Psoas muscle (tissue), 7 donors: ENCODE measurements at regions not wholly inside any gene's neighbourhood (a gene's known extent, or its start where the extent isn't known, plus 50 kb on each side); places are given as distances from the start of the nearest gene placed in this dataset.

Experiments
- ATAC-seq, 4 donors: fragments of 200-7000 bp; cut with Tn5 transposase; one replicate each; pipeline ENCODE4 v1.9.1; 2020; ENCODE audit warnings: moderate library complexity in 3 of 4, mild to moderate bottlenecking in 2 of 4
- DNase-seq, 2 donors: peaks; one replicate each; pipeline ENCODE4 v3.0.0-alpha.2; 2020
- H3K27ac ChIP-seq: fragments of 200-600 bp; one replicate; pipeline ENCODE4 v1.8.0; 2022
- H3K27me3 ChIP-seq, 3 donors: fragments of 200-600 bp in 1 of 3; one replicate each; pipeline versions ENCODE4 v1.6.1 to v1.8.0; 2013 to 2022; ENCODE audit warnings: low read length in 2 of 3, mild to moderate bottlenecking in 2 of 3, moderate library complexity in 1 of 3; ENCODE audit not compliant: insufficient read depth in 3 of 3
- H3K36me3 ChIP-seq, 2 donors: fragments of 200-600 bp in 1 of 2; one replicate each; pipeline versions ENCODE4 v1.6.1 to v1.8.0; 2013 to 2022; ENCODE audit warnings: low read depth in 1 of 2, mild to moderate bottlenecking in 1 of 2, moderate library complexity in 1 of 2; ENCODE audit not compliant: insufficient read depth in 1 of 2
- H3K4me1 ChIP-seq: fragments of 200-600 bp; one replicate; pipeline ENCODE4 v1.8.0; 2022
- H3K4me3 ChIP-seq: fragments of 200-600 bp; one replicate; pipeline ENCODE4 v1.8.0; 2022; ENCODE audit warnings: mild to moderate bottlenecking
- H3K9me3 ChIP-seq: fragments of 200-600 bp; one replicate; pipeline ENCODE4 v1.8.0; 2022
- WGBS, 3 donors: extraction: QIAGEN DNeasy Blood & Tissue Kit; methylation state at CpG; one replicate each; pipeline versions ENCODE4 v1.1.6 to v1.1.7; 2013; 5-methylcytosine and 5-hydroxymethylcytosine counted together
- intact Hi-C, 2 donors: fragments of 100-400 bp; cut with DNase I; formaldehyde crosslinking; loops; one replicate each; pipeline versions ENCODE4 v1.11.0 to v1.14.2; 2022
- TF ChIP-seq, protein P1 (sequence below): fragments of 200-600 bp; IDR thresholded peaks from one replicate; pipeline ENCODE4 v1.8.0; 2022; ENCODE audit warnings: antibody characterized with exemption
- donor health status: healthy with polysubstance abuse.
- donor health status: DM: no; HTN: no; CAD: no; lungs with moderate emphysema.
- donor health status: Bipolar disorder and iron deficiency.
- donor health status: healthy.
- donor health status: DM: yes; HTN: yes; CAD: no.
- donor health status: DM: no; HTN: no; CAD: no.
- donor health status: DM: yes; HTN: yes; CAD: no.

DNA sequence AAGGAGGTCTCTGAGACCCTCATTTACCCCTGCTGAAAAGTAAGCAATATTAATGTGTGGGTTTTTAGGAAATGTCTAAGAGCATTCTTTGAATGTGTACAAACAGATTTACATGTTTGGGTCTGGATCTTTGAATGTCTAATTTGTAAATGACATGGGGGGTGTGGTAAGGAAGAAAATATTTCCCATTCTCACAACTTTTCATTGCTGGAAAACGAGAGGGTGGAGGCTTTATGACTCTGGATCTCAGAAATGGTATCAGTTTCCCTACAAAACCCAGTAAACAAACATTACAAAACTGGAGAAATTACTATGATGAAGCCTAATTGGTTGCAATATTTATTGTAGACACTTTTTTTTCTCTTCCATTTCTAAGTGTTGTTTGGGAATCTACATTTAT lies 98.1 kb upstream of the FOXB1 start:
- Histone ChIP-seq H3K27me3 (peaks cover 2 to 34% (median 6%) of the 10 kb centered on the region in 3 donors), H3K4me1 (no peaks in the 10 kb centered on the region), H3K36me3 (no peaks in the 10 kb centered on the region), H3K4me3 (no peak overlapping the region), H3K27ac (no peak overlapping the region), H3K9me3 (no peaks in the 10 kb centered on the region)
- ATAC-seq (no peak), DNase-seq (no peak)
- TF ChIP-seq, protein P1, sequence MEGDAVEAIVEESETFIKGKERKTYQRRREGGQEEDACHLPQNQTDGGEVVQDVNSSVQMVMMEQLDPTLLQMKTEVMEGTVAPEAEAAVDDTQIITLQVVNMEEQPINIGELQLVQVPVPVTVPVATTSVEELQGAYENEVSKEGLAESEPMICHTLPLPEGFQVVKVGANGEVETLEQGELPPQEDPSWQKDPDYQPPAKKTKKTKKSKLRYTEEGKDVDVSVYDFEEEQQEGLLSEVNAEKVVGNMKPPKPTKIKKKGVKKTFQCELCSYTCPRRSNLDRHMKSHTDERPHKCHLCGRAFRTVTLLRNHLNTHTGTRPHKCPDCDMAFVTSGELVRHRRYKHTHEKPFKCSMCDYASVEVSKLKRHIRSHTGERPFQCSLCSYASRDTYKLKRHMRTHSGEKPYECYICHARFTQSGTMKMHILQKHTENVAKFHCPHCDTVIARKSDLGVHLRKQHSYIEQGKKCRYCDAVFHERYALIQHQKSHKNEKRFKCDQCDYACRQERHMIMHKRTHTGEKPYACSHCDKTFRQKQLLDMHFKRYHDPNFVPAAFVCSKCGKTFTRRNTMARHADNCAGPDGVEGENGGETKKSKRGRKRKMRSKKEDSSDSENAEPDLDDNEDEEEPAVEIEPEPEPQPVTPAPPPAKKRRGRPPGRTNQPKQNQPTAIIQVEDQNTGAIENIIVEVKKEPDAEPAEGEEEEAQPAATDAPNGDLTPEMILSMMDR: no peak
- 22 to 50% (median 32%) methylated on average over 1 of the region's 1 CpG for WGBS, 3 donors
- intact Hi-C loops: no loop called here

DNA sequence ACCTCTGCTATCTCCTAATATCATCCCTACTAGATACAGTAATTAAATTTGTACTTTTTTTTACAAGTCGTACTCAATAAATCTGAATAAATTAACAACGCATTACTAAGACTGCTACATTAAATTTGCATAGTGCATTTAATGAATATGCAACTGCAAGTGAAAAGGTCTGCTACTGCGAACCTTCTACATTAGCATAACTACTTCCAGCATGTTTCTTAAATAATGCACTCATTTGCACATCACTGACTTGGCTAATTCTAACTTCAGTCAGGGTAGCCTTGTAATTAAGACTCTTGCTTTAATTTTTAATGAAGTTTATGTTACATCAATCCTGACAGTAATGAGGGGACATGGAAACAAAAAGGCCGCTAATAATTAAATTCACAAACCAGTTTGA lies 98.9 kb upstream of the FOXB1 start:
- WGBS, 3 donors: 29 to 36% (median 33%) methylated on average over 4 of the region's 4 CpGs
- TF ChIP-seq, protein P1: no peak
- no peak for ATAC-seq
- Histone ChIP-seq H3K27ac (no peak overlapping the region), H3K4me3 (no peak overlapping the region), H3K9me3 (no peaks in the 10 kb centered on the region), H3K27me3 (peaks cover 2 to 39% (median 6%) of the 10 kb centered on the region in 3 donors), H3K4me1 (no peaks in the 10 kb centered on the region), H3K36me3 (no peaks in the 10 kb centered on the region)
- intact Hi-C loops: no loop called here
- DNase-seq: no peak

DNA sequence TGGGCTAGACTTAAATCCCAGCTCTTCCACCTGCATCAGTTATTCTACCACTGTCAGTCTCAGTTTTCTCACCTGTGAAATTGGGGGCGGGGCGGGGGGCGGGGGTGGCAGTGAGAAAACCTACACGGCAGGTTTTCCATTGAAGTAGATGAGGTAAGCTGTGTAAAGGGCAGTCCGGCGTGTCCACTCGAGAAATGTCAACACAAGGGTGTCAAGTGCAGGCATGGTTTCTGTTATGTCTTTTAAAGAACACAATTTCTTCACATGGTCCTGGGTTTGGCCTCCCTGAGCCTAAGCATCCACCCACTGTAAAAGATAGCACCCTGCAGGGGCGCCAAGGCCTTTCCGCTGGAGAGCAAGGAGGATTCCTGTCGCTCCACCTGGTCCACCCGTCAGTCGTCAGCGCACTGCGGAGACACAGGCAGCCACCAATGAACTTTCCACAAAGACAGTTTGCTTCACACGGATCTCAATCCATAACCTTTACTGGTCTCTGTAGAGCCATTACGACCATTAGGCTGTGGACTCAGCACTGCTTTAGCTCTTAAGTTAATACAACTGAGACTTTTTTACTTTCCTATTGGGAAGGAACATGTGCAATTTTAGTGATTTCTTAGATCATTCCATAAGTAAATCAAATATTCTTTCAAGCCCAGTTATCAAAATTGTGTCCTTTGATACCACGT lies 99.5 kb upstream of the FOXB1 start:
- no peak overlapping the region for H3K27ac ChIP-seq
- intact Hi-C loops: no loop called here
- H3K27me3 ChIP-seq: peaks cover 2 to 39% (median 6%) of the 10 kb centered on the region in 3 donors
- 18 to 22% (median 18%) methylated on average over 17 of the region's 17 CpGs for WGBS, 3 donors
- no peaks in the 10 kb centered on the region for H3K9me3 ChIP-seq
- TF ChIP-seq, protein P1: no peak
- no peak for DNase-seq
- no peaks in the 10 kb centered on the region for H3K4me1 ChIP-seq
- H3K4me3 ChIP-seq: no peak overlapping the region
- no peak for ATAC-seq
- H3K36me3 ChIP-seq: no peaks in the 10 kb centered on the region

DNA sequence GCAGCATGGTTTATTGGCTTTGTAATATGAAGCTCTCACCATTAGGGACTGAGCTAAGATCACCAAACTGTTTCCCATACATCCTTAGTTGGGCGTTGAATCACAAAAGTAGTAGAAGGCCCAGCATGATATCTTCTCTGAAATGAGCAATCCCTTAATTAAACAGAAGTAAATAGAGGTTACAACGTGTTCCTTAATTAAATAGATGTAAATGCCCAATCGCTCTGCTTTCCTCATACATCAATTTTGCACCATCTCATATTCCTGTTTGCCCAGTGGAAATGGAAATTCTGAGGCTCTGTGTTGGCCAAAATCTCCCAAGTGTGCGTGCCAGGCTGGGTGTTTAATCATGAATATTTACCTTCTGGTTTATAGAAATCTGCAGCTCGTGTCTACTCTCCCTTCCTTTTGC lies 107.4 kb upstream of the FOXB1 start:
- Histone ChIP-seq H3K36me3 (no peaks in the 10 kb centered on the region), H3K9me3 (no peaks in the 10 kb centered on the region), H3K4me3 (no peak overlapping the region), H3K27ac (no peak overlapping the region), H3K27me3 (peaks cover 0 to 7% (median 0%) of the 10 kb centered on the region in 3 donors), H3K4me1 (no peaks in the 10 kb centered on the region)
- DNase-seq: no peak
- intact Hi-C loops: no loop called here
- TF ChIP-seq, protein P1: no peak
- 61 to 69% (median 67%) methylated on average over 5 of the region's 5 CpGs for WGBS, 3 donors
- no peak for ATAC-seq

DNA sequence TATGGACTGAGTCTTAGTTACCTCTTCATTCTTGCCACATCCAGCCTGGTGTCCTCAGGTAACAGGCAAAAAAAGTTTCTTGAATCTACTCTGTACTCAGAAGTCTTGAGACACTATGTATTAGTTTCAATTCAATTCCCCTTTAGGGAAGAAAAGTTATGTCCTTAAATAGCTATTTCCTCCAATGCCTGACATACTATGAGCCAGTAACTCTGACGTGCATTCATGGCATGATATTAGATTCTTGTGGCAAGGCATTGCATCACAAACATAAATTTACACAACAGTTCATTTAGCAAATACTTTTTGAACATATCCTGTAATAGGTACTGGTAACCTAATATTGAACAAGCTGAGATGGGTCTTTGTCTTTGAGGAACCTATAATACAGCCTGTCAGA lies 109.3 kb upstream of the FOXB1 start:
- intact Hi-C loops: no loop called here
- DNase-seq (no peak), ATAC-seq (no peak)
- Histone ChIP-seq H3K27me3 (peaks cover 0 to 3% (median 3%) of the 10 kb centered on the region in 3 donors), H3K36me3 (no peaks in the 10 kb centered on the region), H3K27ac (no peak overlapping the region), H3K9me3 (no peaks in the 10 kb centered on the region), H3K4me1 (no peaks in the 10 kb centered on the region), H3K4me3 (no peak overlapping the region)
- TF ChIP-seq, protein P1: no peak
- WGBS, 3 donors: 55 to 65% (median 64%) methylated on average over 1 of the region's 1 CpG
